ENCODE measurements at regions not wholly inside any gene's neighbourhood (a gene's known extent, or its start where the extent isn't known, plus 50 kb on each side); places are given as distances from the start of the nearest gene placed in this dataset.

GRCh38 chr14:21991130-21991529, 317.5 kb upstream of the OR4E1 start:
- no peak for DNase-seq (ENCODE audit: low read depth in 2 of 2)

GRCh38 chr14:21990116-21990515, 316.5 kb upstream of the OR4E1 start:
- no peak for DNase-seq (ENCODE audit: low read depth in 2 of 2)

GRCh38 chr14:21989090-21989489, 315.5 kb upstream of the OR4E1 start:
- DNase-seq (ENCODE audit: low read depth in 2 of 2) = no peak

- no peak for DNase-seq (ENCODE audit: low read depth in 2 of 2)
Observed at GRCh38 chr14:21988413-21988812, 314.8 kb upstream of the OR4E1 start.

GRCh38 chr14:21987937-21988336, 314.3 kb upstream of the OR4E1 start:
- no peak for DNase-seq (ENCODE audit: low read depth in 2 of 2)

- no peak for DNase-seq (ENCODE audit: low read depth in 2 of 2)
Observed at GRCh38 chr14:21985081-21985480, 311.5 kb upstream of the OR4E1 start.

- DNase-seq (ENCODE audit: low read depth in 2 of 2) = no peak
Observed at GRCh38 chr14:21978999-21979314, 305.3 kb upstream of the OR4E1 start.

GRCh38 chr14:21978184-21978998, 304.8 kb upstream of the OR4E1 start:
- peak in 1 of 2 donors; percentile 47 for DNase-seq (ENCODE audit: low read depth in 2 of 2)

GRCh38 chr14:21974741-21975140, 301.1 kb upstream of the OR4E1 start:
- no peak for DNase-seq (ENCODE audit: low read depth in 2 of 2)

- DNase-seq (ENCODE audit: low read depth in 2 of 2) = peak; percentile 10 to 14
Observed at GRCh38 chr14:21965042-21965441, 291.4 kb upstream of the OR4E1 start.

- DNase-seq (ENCODE audit: low read depth in 2 of 2) = no peak
Observed at GRCh38 chr14:21964180-21964579, 290.6 kb upstream of the OR4E1 start.

GRCh38 chr14:21960636-21961035, 287.0 kb upstream of the OR4E1 start:
- DNase-seq (ENCODE audit: low read depth in 2 of 2) = no peak

- DNase-seq (ENCODE audit: low read depth in 2 of 2) = no peak
Observed at GRCh38 chr14:21941885-21942284, 268.3 kb upstream of the OR4E1 start.

- no peak for DNase-seq (ENCODE audit: low read depth in 2 of 2)
Observed at GRCh38 chr14:21940887-21941856, 267.6 kb upstream of the OR4E1 start.

GRCh38 chr14:21939836-21940235, 266.2 kb upstream of the OR4E1 start:
- no peak for DNase-seq (ENCODE audit: low read depth in 2 of 2)

GRCh38 chr14:21937996-21938395, 264.4 kb upstream of the OR4E1 start:
- DNase-seq (ENCODE audit: low read depth in 2 of 2) = no peak

GRCh38 chr14:21933681-21934080, 260.1 kb upstream of the OR4E1 start:
- DNase-seq (ENCODE audit: low read depth in 2 of 2) = no peak

GRCh38 chr14:21924479-21924878, 250.9 kb upstream of the OR4E1 start:
- DNase-seq (ENCODE audit: low read depth in 2 of 2) = peak in 1 of 2 donors; percentile 50

GRCh38 chr14:21923820-21924219, 250.2 kb upstream of the OR4E1 start:
- DNase-seq (ENCODE audit: low read depth in 2 of 2) = peak in 1 of 2 donors; percentile 30

GRCh38 chr14:21921453-21921852, 247.8 kb upstream of the OR4E1 start:
- DNase-seq (ENCODE audit: low read depth in 2 of 2) = no peak

- peak in 1 of 2 donors; percentile 54 for DNase-seq (ENCODE audit: low read depth in 2 of 2)
Observed at GRCh38 chr14:21917699-21918436, 244.2 kb upstream of the OR4E1 start.

- no peak for DNase-seq (ENCODE audit: low read depth in 2 of 2)
Observed at GRCh38 chr14:21915826-21916225, 242.2 kb upstream of the OR4E1 start.

Measured in stimulated activated CD4-positive, alpha-beta T cell treated with anti-CD3 and anti-CD28 coated beads, Interleukin-1b, Interleukin-23, amount 100 ng/mL, for 4 hours (primary cell).